H1 (cell line): ENCODE measurements at regions not wholly inside any gene's neighbourhood (a gene's known extent, or its start where the extent isn't known, plus 50 kb on each side); places are given as distances from the start of the nearest gene placed in this dataset.

Experiments used
- CTCF ChIA-PET: fragments of 300-600 bp; sonication (Branson Sonifier 250); formaldehyde crosslinking; loops from one replicate; lab custom pipeline; 2021; ENCODE audit not compliant: partially characterized antibody; lab: Charles Lee
- POLR2A ChIA-PET: fragments of 300-600 bp; sonication (Branson Sonifier 250); formaldehyde crosslinking; loops from one replicate; lab custom pipeline; 2021; ENCODE audit warnings: inconsistent platforms; ENCODE audit not compliant: partially characterized antibody; lab: Charles Lee
- DNase-seq, 2 experiments: peaks; one replicate each; pipeline versions ENCODE4 v3.0.0 to v3.0.0-alpha.2; 2010 to 2022; ENCODE audit warnings: low spot score in 2 of 2, low read depth in 1 of 2, mixed read lengths in 1 of 2
- FAIRE-seq: peaks from 2 replicates; lab custom pipeline; 2011; peaks lifted over from hg19 to GRCh38; lab: Jason Lieb, UNC
- H2AFZ ChIP-seq: 2 replicates; pipeline ENCODE4 v1.8.1; 2012; ENCODE audit warnings: low read length, inconsistent platforms
- H2AK5ac ChIP-seq: 2 replicates; pipeline ENCODE4 v1.6.1; 2013; ENCODE audit warnings: low read depth, low read length
- H2BK120ac ChIP-seq: replicated peaks from 2 replicates; pipeline ENCODE3; 2013; ENCODE audit warnings: low read depth, low read length, inconsistent platforms
- H2BK12ac ChIP-seq: 2 replicates; pipeline ENCODE4 v1.6.1; 2013; ENCODE audit warnings: low read depth, low read length
- H2BK15ac ChIP-seq: 2 replicates; pipeline ENCODE4 v1.6.1; 2013; ENCODE audit warnings: low read length
- H2BK20ac ChIP-seq: 2 replicates; pipeline ENCODE4 v1.6.1; 2013; ENCODE audit warnings: low read length
- H2BK5ac ChIP-seq: 2 replicates; pipeline ENCODE4 v1.6.1; 2013; ENCODE audit warnings: low read depth, low read length
- H3K14ac ChIP-seq: 2 replicates; pipeline ENCODE4 v1.6.1; 2013; ENCODE audit warnings: inconsistent platforms; ENCODE audit not compliant: insufficient read length
- H3K18ac ChIP-seq: 2 replicates; pipeline ENCODE4 v1.6.1; 2013; ENCODE audit warnings: low read length; ENCODE audit errors: extremely low read depth
- H3K23ac ChIP-seq: 2 replicates; pipeline ENCODE4 v1.6.1; 2013; ENCODE audit warnings: inconsistent platforms; ENCODE audit not compliant: insufficient read length
- H3K23me2 ChIP-seq: 2 replicates; pipeline ENCODE4 v1.6.1; 2013; ENCODE audit warnings: low read depth, low read length
- H3K27ac ChIP-seq: 2 replicates; pipeline ENCODE4 v1.6.1; 2011; ENCODE audit warnings: low read depth, low read length, inconsistent platforms
- H3K27me3 ChIP-seq, 4 experiments: replicated peaks in 1 of 4; 1 replicate in 1 of 4; 2 replicates in 3 of 4; pipeline versions ENCODE4 v1.6.1 to v1.8.1; 2011 to 2013; ENCODE audit warnings: low read length in 3 of 4, mild to moderate bottlenecking in 3 of 4, inconsistent platforms in 2 of 4, mixed read lengths in 2 of 4, moderate library complexity in 1 of 4; ENCODE audit not compliant: control insufficient read depth in 3 of 4, insufficient read depth in 3 of 4; ENCODE audit errors: extremely low read depth in 1 of 4
- H3K36me3 ChIP-seq, 4 experiments: 2 replicates each; pipeline versions ENCODE4 v1.6.1 to v1.8.1; 2011 to 2013; ENCODE audit warnings: mild to moderate bottlenecking in 4 of 4, low read length in 3 of 4, moderate library complexity in 2 of 4, control low read depth in 1 of 4, inconsistent platforms in 1 of 4; ENCODE audit not compliant: insufficient read depth in 4 of 4, control insufficient read depth in 2 of 4
- H3K4ac ChIP-seq: replicated peaks from 2 replicates; pipeline ENCODE3; 2013; ENCODE audit warnings: low read length, low read depth, mixed read lengths, inconsistent platforms; ENCODE audit not compliant: insufficient read length
- H3K4me1 ChIP-seq, 4 experiments: replicated peaks in 1 of 4; 1 replicate in 1 of 4; 2 replicates in 3 of 4; pipeline versions ENCODE4 v1.6.1 to v1.8.1; 2011 to 2013; ENCODE audit warnings: low read length in 3 of 4, inconsistent platforms in 2 of 4, mixed read lengths in 1 of 4; ENCODE audit not compliant: insufficient read depth in 4 of 4, control insufficient read depth in 3 of 4
- H3K4me2 ChIP-seq, 2 experiments: 2 replicates each; pipeline versions ENCODE4 v1.6.1 to v1.8.1; 2011 to 2013; ENCODE audit warnings: low read depth in 2 of 2, low read length in 2 of 2, control low read depth in 1 of 2, inconsistent platforms in 1 of 2, mild to moderate bottlenecking in 1 of 2; ENCODE audit not compliant: insufficient read depth in 1 of 2
- H3K4me3 ChIP-seq, 4 experiments: fragments of 200-600, 300-600 bp in 1 of 4; sonication (generic), shearing (Covaris generic), sonication (Bioruptor Twin) in 1 of 4; 2 replicates each; pipeline versions ENCODE4 v1.5.1 to v1.8.1; 2011 to 2016; ENCODE audit warnings: low read length in 4 of 4, low read depth in 3 of 4, control low read depth in 2 of 4, inconsistent platforms in 2 of 4, mild to moderate bottlenecking in 2 of 4, mixed read lengths in 1 of 4, moderate library complexity in 1 of 4; ENCODE audit not compliant: insufficient read depth in 2 of 4; ENCODE audit errors: extremely low read depth in 1 of 4
- H3K56ac ChIP-seq: replicated peaks from 2 replicates; pipeline ENCODE3; 2013; ENCODE audit warnings: low read depth, mild to moderate bottlenecking, mixed read lengths, low read length, inconsistent platforms; ENCODE audit not compliant: insufficient read length
- H3K79me1 ChIP-seq: 2 replicates; pipeline ENCODE4 v1.6.1; 2013; ENCODE audit warnings: low read depth, low read length, control low read depth
- H3K79me2 ChIP-seq, 2 experiments: 2 replicates each; pipeline versions ENCODE4 v1.6.1 to v1.8.1; 2012 to 2013; ENCODE audit warnings: low read length in 2 of 2, mild to moderate bottlenecking in 2 of 2, inconsistent platforms in 1 of 2; ENCODE audit not compliant: insufficient read depth in 2 of 2, control insufficient read depth in 1 of 2
- H3K9ac ChIP-seq, 4 experiments: replicated peaks in 1 of 4; 1 replicate in 1 of 4; 2 replicates in 3 of 4; pipeline versions ENCODE4 v1.6.1 to v1.8.1; 2011 to 2013; ENCODE audit warnings: low read depth in 3 of 4, low read length in 3 of 4, control low read depth in 2 of 4, mild to moderate bottlenecking in 2 of 4, moderate library complexity in 2 of 4, inconsistent platforms in 1 of 4; ENCODE audit errors: extremely low read depth in 1 of 4
- H3K9me3 ChIP-seq, 2 experiments: 2 replicates each; pipeline versions ENCODE4 v1.6.1 to v1.8.1; 2012 to 2013; ENCODE audit warnings: mild to moderate bottlenecking in 2 of 2, moderate library complexity in 2 of 2, control low read depth in 1 of 2, inconsistent platforms in 1 of 2, low read depth in 1 of 2, low read length in 1 of 2, mixed read lengths in 1 of 2; ENCODE audit not compliant: insufficient read depth in 2 of 2
- H4K20me1 ChIP-seq, 2 experiments: replicated peaks in 1 of 2; 2 replicates each; pipeline versions ENCODE3 to v1.8.1; 2011 to 2013; ENCODE audit warnings: inconsistent platforms in 2 of 2, low read length in 2 of 2, mild to moderate bottlenecking in 1 of 2; ENCODE audit not compliant: insufficient read depth in 2 of 2, control insufficient read depth in 1 of 2
- H4K5ac ChIP-seq: 2 replicates; pipeline ENCODE4 v1.6.1; 2013; ENCODE audit warnings: low read length, low read depth, mixed read lengths, inconsistent platforms; ENCODE audit not compliant: insufficient read length
- H4K8ac ChIP-seq: 2 replicates; pipeline ENCODE4 v1.8.0; 2013; ENCODE audit warnings: mild to moderate bottlenecking, moderate library complexity, low read length, inconsistent platforms; ENCODE audit not compliant: insufficient read depth; ENCODE audit errors: extremely low read depth
- H4K91ac ChIP-seq: replicated peaks from 2 replicates; pipeline ENCODE3; 2013; ENCODE audit warnings: low read length, mixed read lengths, inconsistent platforms; ENCODE audit not compliant: insufficient read length
- JUND ChIP-seq: IDR thresholded peaks from 2 replicates; pipeline ENCODE4 v1.6.1; 2011; ENCODE audit warnings: mild to moderate bottlenecking, improper control_type of control experiment, low read length
- KDM1A ChIP-seq: fragments of 200-600, 300-600 bp; sonication (generic); IDR thresholded peaks from 2 replicates; pipeline ENCODE4 v1.7.1; 2016; ENCODE audit warnings: mild to moderate bottlenecking, low read length, borderline replicate concordance
- MAX ChIP-seq: IDR thresholded peaks from 2 replicates; pipeline ENCODE4 v1.6.1; 2012; ENCODE audit warnings: inconsistent platforms
- PHF8 ChIP-seq: fragments of 200-600 bp; sonication (generic); conservative IDR thresholded peaks from 2 replicates; pipeline ENCODE4 v1.7.1; 2012; ENCODE audit warnings: low read depth, mild to moderate bottlenecking, inconsistent platforms, low read length, moderate library complexity
- POLR2A ChIP-seq, 2 experiments: IDR thresholded peaks; 1 replicate in 1 of 2; 2 replicates in 1 of 2; pipeline ENCODE4 v1.6.1; 2011; ENCODE audit warnings: low read depth in 2 of 2, low read length in 2 of 2, mild to moderate bottlenecking in 2 of 2; ENCODE audit errors: control extremely low read depth in 1 of 2
- POLR2AphosphoS5 ChIP-seq: IDR thresholded peaks from 2 replicates; pipeline ENCODE4 v1.6.1; 2011; ENCODE audit warnings: low read depth, low read length
- RNF2 ChIP-seq: fragments of 200-900, 300-1000 bp; sonication (generic); IDR thresholded peaks from 2 replicates; pipeline ENCODE4 v1.7.1; 2016; ENCODE audit warnings: borderline replicate concordance, low read depth, mild to moderate bottlenecking, antibody characterized with exemption, low read length; ENCODE audit not compliant: poor library complexity, severe bottlenecking; ENCODE audit errors: missing control alignments
- RXRA ChIP-seq: IDR thresholded peaks from 2 replicates; pipeline ENCODE4 v1.6.1; 2011; ENCODE audit warnings: low read depth, mild to moderate bottlenecking, low read length, moderate library complexity; ENCODE audit not compliant: insufficient read depth
- SAP30 ChIP-seq: fragments of 300-600 bp; sonication (generic); IDR thresholded peaks from 2 replicates; pipeline ENCODE4 v1.7.1; 2012; ENCODE audit warnings: low read length, moderate library complexity, mild to moderate bottlenecking, inconsistent platforms; ENCODE audit not compliant: insufficient read depth, insufficient replicate concordance
- SIN3A ChIP-seq, 2 experiments: IDR thresholded peaks in 1 of 2; conservative IDR thresholded peaks in 1 of 2; 2 replicates each; pipeline ENCODE4 v1.6.1; 2011 to 2012; ENCODE audit warnings: low read length in 2 of 2, improper control_type of control experiment in 1 of 2, low read depth in 1 of 2, mild to moderate bottlenecking in 1 of 2
- SIRT6 ChIP-seq: IDR thresholded peaks from one replicate; pipeline ENCODE4 v1.7.1; 2012; ENCODE audit warnings: low read length, inconsistent platforms
- SP4 ChIP-seq: IDR thresholded peaks from 2 replicates; pipeline ENCODE4 v1.6.1; 2012; ENCODE audit warnings: low read length, inconsistent platforms
- TAF1 ChIP-seq: IDR thresholded peaks from 2 replicates; pipeline ENCODE4 v1.6.1; 2011; ENCODE audit warnings: mild to moderate bottlenecking, low read depth, low read length
- TAF7 ChIP-seq: optimal IDR thresholded peaks from 2 replicates; pipeline ENCODE3; 2011; ENCODE audit warnings: low read depth, mild to moderate bottlenecking, inconsistent platforms, low read length, moderate library complexity, borderline replicate concordance
- TCF12 ChIP-seq: IDR thresholded peaks from 2 replicates; pipeline ENCODE4 v1.6.1; 2011; ENCODE audit warnings: low read depth, mild to moderate bottlenecking, low read length
- ZNF274 ChIP-seq: IDR thresholded peaks from 2 replicates; pipeline ENCODE4 v1.7.0; 2012; ENCODE audit warnings: low read length, borderline replicate concordance; ENCODE audit errors: extremely low read depth
- WGBS, 2 experiments: shearing (Covaris generic) in 1 of 2; methylation state at CpG; one replicate each; pipeline versions ENCODE4 v1.1.6 to v1.1.7; 2013 to 2015; ENCODE audit warnings: low lambda C conversion rate in 2 of 2, mixed read lengths in 2 of 2, inconsistent platforms in 1 of 2, low coverage in 1 of 2, missing lambda C conversion rate in 1 of 2; ENCODE audit not compliant: insufficient replicate concordance in 2 of 2, insufficient coverage in 1 of 2, insufficient read length in 1 of 2; ENCODE audit errors: extremely low coverage in 1 of 2, missing lambda C conversion rate in 1 of 2; 5-methylcytosine and 5-hydroxymethylcytosine counted together

- POLR2A ChIA-PET, result no interaction called here
- CTCF ChIA-PET, result no interaction called here
- TF ChIP-seq ZNF274 (no peak), TAF1 (no peak), SIN3A (conservative IDR thresholded peaks at IDR 0.05 in 1 of 2, IDR thresholded peaks at IDR 0.05 in 1 of 2; ENCODE audit: low read depth in 1 of 2, low read length in 2 of 2) (no peak), PHF8 (no peak), SAP30 (no peak), KDM1A (no peak), TCF12 (no peak), TAF7 (no peak), POLR2A (IDR thresholded peaks at IDR 0.05; ENCODE audit: control extremely low read depth in 1 of 2, low read depth in 2 of 2, low read length in 2 of 2) (no peak), RNF2 (no peak), SP4 (no peak), SIRT6 (no peak), MAX (no peak), RXRA (no peak), POLR2AphosphoS5 (no peak), JUND (no peak)
These were observed 138.4 kb upstream of the PELI2 start for GRCh38 chr14:55979781-55980180.

More at GRCh38 chr14:55979781-55980180, 138.4 kb upstream of the PELI2 start:
- H2BK20ac ChIP-seq, result no peak overlapping the region
- FAIRE-seq (no peak), DNase-seq (no peak)
- H3K18ac ChIP-seq, result no peak overlapping the region
- H2AK5ac ChIP-seq, result no peak overlapping the region
- no peak overlapping the region for H3K4me2 ChIP-seq
- H4K91ac ChIP-seq, result no peak overlapping the region
- no peak overlapping the region for H4K8ac ChIP-seq
- no peak overlapping the region for H3K56ac ChIP-seq
- H4K20me1 ChIP-seq, result no peaks in the 10 kb centered on the region
- no peak overlapping the region for H2BK12ac ChIP-seq
- H3K23me2 ChIP-seq, result no peaks in the 10 kb centered on the region
- H2BK15ac ChIP-seq, result no peak overlapping the region
- no peak overlapping the region for H3K14ac ChIP-seq
- no peak overlapping the region for H3K27ac ChIP-seq
- H2BK5ac ChIP-seq, result no peak overlapping the region
- no peaks in the 10 kb centered on the region for H3K9me3 ChIP-seq
- H3K9ac ChIP-seq, result no peak overlapping the region
- no peak overlapping the region for H3K4ac ChIP-seq
- no peaks in the 10 kb centered on the region for H3K36me3 ChIP-seq
- no peak overlapping the region for H3K23ac ChIP-seq
- H3K27me3 ChIP-seq, result no peaks in the 10 kb centered on the region
- H4K5ac ChIP-seq, result no peak overlapping the region
- 96% methylated on average over 1 of the region's 1 CpG; no CpG with 5 or more reads in 1 of the 2 experiments for WGBS, 2 experiments
- H3K79me1 ChIP-seq, result no peaks in the 10 kb centered on the region
- no peak overlapping the region for H2BK120ac ChIP-seq
- H3K4me3 ChIP-seq, result no peak overlapping the region
- no peaks in the 10 kb centered on the region for H3K4me1 ChIP-seq
- H2AFZ ChIP-seq, result no peak overlapping the region
- H3K79me2 ChIP-seq, result no peaks in the 10 kb centered on the region
